MG63 (cell line): ENCODE measurements at regions not wholly inside any gene's neighbourhood (a gene's known extent, or its start where the extent isn't known, plus 50 kb on each side); places are given as distances from the start of the nearest gene placed in this dataset.

Experiments
- DNase-seq: peaks from one replicate; pipeline ENCODE4 v3.0.0-alpha.2; 2020
- H3K27me3 ChIP-seq: fragments of 250-450 bp; sonication (Bioruptor Pico); 2 replicates; pipeline ENCODE4 v1.5.1; 2020; ENCODE audit warnings: mild to moderate bottlenecking, moderate library complexity
- H3K36me3 ChIP-seq: fragments of 250-450 bp; sonication (Bioruptor Pico); 2 replicates; pipeline ENCODE4 v1.5.1; 2020; ENCODE audit warnings: mild to moderate bottlenecking, moderate library complexity
- H3K4me3 ChIP-seq: fragments of 250-450 bp; sonication (Bioruptor Pico); 2 replicates; pipeline ENCODE4 v1.5.1; 2020; ENCODE audit warnings: mild to moderate bottlenecking, moderate library complexity
- H3K9me3 ChIP-seq: fragments of 250-450 bp; sonication (Bioruptor Pico); 2 replicates; pipeline ENCODE4 v1.5.1; 2020; ENCODE audit warnings: mild to moderate bottlenecking, moderate library complexity

DNA sequence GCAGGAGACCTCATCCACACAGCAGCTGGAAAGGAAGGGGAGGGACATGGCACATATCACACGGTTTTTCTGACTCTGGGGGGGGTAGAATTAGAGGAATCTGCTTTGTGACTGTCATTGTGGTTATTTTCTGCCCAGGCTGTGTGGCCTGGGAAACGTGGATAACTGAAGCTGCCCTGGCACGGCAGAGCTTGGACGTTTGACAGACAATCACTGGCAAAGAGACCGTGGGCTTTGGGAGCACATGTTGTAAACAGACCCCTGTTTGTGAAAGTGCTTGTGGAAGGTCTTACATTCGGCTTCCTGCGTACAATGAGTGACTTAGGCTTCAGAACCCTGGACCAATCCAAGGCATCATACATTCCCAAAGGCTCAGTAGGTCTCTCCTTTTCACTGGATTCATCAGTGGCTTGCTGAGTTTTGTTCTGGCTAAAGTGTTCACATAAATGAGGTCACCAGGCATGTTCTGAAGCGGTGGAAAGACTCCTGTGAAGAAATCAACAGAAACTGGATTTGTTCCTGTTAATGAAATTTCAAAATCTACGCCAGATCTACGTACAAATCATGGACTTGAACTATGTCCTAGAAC lies 188.2 kb downstream of the TEX36 start:
- Histone ChIP-seq H3K4me3 (no peak overlapping the region), H3K27me3 (peaks cover 10% of the 10 kb centered on the region; the same call in 1 of the 2 replicates), H3K36me3 (no peaks in the 10 kb centered on the region), H3K9me3 (no peaks in the 10 kb centered on the region)
- no peak for DNase-seq

DNA sequence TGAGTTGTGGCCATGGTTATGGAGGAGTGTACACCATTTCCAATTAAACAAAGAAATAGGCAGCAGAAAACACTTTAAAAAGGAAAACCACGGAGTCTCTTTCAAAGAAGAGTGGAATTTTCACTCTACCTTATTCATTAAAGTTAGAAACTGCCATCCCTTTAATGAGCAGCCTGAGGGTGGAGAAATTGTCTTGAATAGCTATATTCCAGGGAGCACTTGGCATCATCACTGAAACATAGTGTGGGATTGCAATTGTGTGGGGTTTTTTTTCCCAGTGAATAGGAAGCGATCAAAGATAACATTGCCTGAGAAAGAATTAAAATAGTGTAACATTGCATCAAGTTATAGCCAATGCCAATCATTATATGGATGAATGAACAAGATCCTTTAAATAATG lies 191.6 kb downstream of the TEX36 start:
- Histone ChIP-seq H3K36me3 (no peaks in the 10 kb centered on the region), H3K4me3 (no peak overlapping the region), H3K9me3 (no peaks in the 10 kb centered on the region), H3K27me3 (peaks cover 18% of the 10 kb centered on the region)
- DNase-seq: no peak

GRCh38 chr10:125489731-125490130 lies 193.2 kb downstream of the TEX36 start:
- DNase-seq: no peak
- no peak overlapping the region for H3K4me3 ChIP-seq
- H3K27me3 ChIP-seq: peaks cover 16% of the 10 kb centered on the region
- H3K36me3 ChIP-seq: no peaks in the 10 kb centered on the region
- no peaks in the 10 kb centered on the region for H3K9me3 ChIP-seq

- H3K27me3 ChIP-seq: peaks cover 21% of the 10 kb centered on the region
- H3K36me3 ChIP-seq: no peaks in the 10 kb centered on the region
- H3K9me3 ChIP-seq: no peaks in the 10 kb centered on the region
- DNase-seq: no peak
- no peak overlapping the region for H3K4me3 ChIP-seq
Measured at GRCh38 chr10:125485665-125486064, 197.3 kb downstream of the TEX36 start.

GRCh38 chr10:125484035-125484732 lies 198.8 kb downstream of the TEX36 start:
- H3K9me3 ChIP-seq: no peaks in the 10 kb centered on the region
- peaks cover 16% of the 10 kb centered on the region for H3K27me3 ChIP-seq
- no peak for DNase-seq
- no peaks in the 10 kb centered on the region for H3K36me3 ChIP-seq
- no peak overlapping the region for H3K4me3 ChIP-seq

GRCh38 chr10:125482637-125483036 lies 200.3 kb downstream of the TEX36 start:
- no peaks in the 10 kb centered on the region for H3K9me3 ChIP-seq
- no peak for DNase-seq
- H3K36me3 ChIP-seq: no peaks in the 10 kb centered on the region
- H3K27me3 ChIP-seq: peaks cover 12% of the 10 kb centered on the region
- H3K4me3 ChIP-seq: no peak overlapping the region

DNA sequence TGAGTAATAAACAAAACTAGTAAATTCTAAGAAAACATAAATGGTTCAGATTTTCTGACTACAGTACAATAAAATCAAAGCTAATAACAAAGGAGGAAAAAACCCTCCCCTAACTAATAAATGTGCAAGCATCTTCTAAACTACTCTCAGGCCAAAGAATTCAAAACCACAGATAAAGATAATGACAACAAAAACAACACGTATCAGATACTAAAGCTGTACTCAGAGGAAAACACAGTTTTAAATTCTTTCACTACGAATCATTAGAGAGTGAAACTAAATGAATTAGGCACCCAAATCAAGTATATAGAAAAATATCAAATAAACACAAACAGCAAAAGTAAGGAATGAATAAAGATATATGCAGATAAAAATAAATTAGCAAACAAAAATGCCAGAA lies 200.9 kb downstream of the TEX36 start:
- no peak for DNase-seq
- Histone ChIP-seq H3K4me3 (no peak overlapping the region), H3K9me3 (no peaks in the 10 kb centered on the region), H3K27me3 (peaks cover 12% of the 10 kb centered on the region), H3K36me3 (no peaks in the 10 kb centered on the region)

- Histone ChIP-seq H3K27me3 (peaks cover 4% of the 10 kb centered on the region), H3K9me3 (no peaks in the 10 kb centered on the region), H3K36me3 (no peaks in the 10 kb centered on the region), H3K4me3 (no peak overlapping the region)
- no peak for DNase-seq
Measured at GRCh38 chr10:125479059-125479458, 203.9 kb downstream of the TEX36 start.

DNA sequence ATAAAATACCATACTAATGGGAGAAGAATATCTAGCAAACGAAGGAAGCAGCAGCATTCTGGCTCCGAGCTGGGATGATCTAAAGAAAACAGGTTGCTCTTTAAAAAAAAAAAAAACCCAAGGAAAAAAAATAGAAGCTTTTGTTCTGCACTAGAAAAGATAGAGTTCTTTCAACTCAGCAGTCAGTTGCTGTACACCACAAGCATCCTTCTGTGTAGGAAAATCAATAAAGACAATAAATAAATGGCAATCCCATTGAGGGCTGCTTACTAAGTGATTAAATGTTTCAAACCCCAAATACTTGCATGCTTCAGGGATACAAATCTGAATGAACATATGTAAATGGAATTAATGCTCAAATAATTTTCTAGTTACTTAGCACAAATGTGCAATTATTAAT lies 207.1 kb downstream of the TEX36 start:
- Histone ChIP-seq H3K36me3 (no peaks in the 10 kb centered on the region), H3K4me3 (no peak overlapping the region), H3K9me3 (no peaks in the 10 kb centered on the region), H3K27me3 (peaks cover 2% of the 10 kb centered on the region; the same call in 1 of the 2 replicates)
- no peak for DNase-seq

DNA sequence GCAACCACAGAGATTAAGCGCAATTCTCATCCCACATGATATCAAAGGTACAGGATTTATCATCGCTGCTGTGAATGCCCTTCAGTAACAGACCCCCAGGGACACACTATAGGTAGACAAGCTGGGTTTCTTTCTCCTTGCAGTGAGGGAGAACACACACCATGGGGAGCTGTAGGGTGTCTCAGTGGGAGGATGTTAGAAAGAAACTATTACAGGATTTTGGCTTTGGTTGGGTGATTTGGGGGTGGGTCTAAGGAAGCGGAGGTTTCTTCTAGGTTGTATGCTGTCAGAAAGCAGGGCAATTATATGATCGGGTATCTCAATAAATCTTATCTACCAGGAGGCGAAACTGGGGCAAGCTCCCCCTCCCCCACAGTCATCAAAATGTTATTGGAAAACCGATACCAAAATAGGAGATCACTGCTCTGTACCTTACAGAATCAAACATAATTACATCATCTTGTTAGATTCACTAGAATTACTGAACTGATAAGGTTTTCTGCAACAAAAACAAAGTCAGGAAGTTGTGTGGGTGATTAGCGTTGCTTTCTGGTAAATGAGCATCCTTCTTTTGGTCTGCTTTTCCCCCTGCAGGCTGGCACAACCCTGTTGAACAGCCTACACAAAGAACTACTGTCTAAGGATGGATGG lies 209.7 kb downstream of the TEX36 start:
- no peak for DNase-seq
- Histone ChIP-seq H3K36me3 (no peaks in the 10 kb centered on the region), H3K27me3 (peaks cover 8% of the 10 kb centered on the region), H3K9me3 (no peaks in the 10 kb centered on the region), H3K4me3 (no peak overlapping the region)

DNA sequence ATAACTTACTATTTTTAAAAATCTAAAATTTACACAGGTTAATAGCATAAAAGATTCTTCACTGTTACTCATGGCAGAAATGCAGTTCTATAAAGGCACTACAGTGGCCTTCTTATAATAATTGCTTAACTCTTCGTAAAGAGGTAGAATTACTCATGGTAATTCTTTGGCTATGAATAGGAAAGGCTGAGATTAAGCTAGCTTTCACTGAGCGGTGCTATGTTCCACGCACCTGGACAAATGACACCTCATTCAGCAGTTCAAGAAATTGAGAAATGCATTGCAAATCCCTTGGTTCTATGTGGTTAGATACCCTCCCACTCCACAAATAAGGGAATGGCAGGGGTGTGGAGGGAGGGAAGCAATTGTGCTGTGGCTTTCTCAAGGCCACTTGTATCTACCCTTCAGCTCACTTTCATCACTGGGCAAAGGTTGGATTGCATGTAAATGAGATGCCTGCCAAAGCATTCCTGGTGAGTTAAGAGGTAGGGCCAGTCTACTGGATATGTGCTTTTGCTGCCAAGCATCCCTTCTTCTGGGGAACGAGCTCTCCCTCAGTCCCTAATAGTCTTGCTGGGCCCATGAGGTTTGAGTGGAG lies 210.9 kb downstream of the TEX36 start:
- H3K9me3 ChIP-seq: no peaks in the 10 kb centered on the region
- no peak for DNase-seq
- no peak overlapping the region for H3K4me3 ChIP-seq
- peaks cover 12% of the 10 kb centered on the region for H3K27me3 ChIP-seq
- no peaks in the 10 kb centered on the region for H3K36me3 ChIP-seq

- no peak for DNase-seq
- H3K4me3 ChIP-seq: no peak overlapping the region
- no peaks in the 10 kb centered on the region for H3K36me3 ChIP-seq
Measured at GRCh38 chr10:125468278-125468677, 214.7 kb downstream of the TEX36 start.

DNA sequence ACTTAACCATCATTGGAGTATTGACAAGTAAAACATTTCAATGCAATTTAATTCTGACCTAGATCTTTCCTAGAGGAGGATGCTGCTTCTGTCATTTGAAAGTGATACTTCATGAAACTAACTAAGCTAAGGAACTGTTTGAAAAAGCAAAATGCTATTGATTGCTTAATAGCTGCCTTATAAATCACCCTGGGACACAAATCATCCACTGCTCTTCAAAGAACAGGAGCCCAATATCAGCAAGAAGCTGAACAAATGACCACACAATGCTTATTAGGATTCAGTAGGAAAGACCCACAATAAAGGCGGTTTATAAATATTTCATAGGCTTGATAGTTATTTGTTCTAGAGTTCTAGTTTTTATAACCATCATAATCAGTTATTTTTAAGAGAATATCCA lies 216.3 kb downstream of the TEX36 start:
- Histone ChIP-seq H3K36me3 (no peaks in the 10 kb centered on the region), H3K4me3 (no peak overlapping the region), H3K27me3 (peaks cover 17% of the 10 kb centered on the region), H3K9me3 (no peaks in the 10 kb centered on the region)
- no peak for DNase-seq

More at GRCh38 chr10:125468278-125468677, 214.7 kb downstream of the TEX36 start:
- no peaks in the 10 kb centered on the region for H3K9me3 ChIP-seq
- H3K27me3 ChIP-seq: peaks cover 20% of the 10 kb centered on the region

- Histone ChIP-seq H3K27me3 (peaks cover 10% of the 10 kb centered on the region), H3K9me3 (no peaks in the 10 kb centered on the region), H3K36me3 (no peaks in the 10 kb centered on the region), H3K4me3 (no peak overlapping the region)
- no peak for DNase-seq
Measured at GRCh38 chr10:125462845-125463244, 220.1 kb downstream of the TEX36 start.

DNA sequence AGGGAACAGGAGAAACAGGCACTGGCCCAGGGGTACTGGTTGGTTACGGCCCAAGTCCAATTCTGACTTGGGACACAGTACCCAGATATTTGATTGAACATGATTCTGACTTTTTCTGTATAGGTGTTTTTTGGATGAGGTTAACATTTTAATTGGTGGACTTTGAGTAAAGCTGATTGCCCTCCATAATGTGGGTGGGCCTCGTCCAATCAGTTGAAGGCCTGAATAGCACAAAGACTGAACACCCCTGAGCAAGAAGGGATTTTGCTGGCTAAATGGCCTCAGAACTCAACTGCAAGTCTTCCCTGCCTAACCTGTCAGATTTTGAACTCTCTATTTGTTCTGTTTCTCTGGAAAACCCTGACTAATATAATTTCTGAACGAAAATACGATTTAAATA lies 222.6 kb downstream of the TEX36 start:
- H3K4me3 ChIP-seq: no peak overlapping the region
- no peaks in the 10 kb centered on the region for H3K36me3 ChIP-seq
- H3K9me3 ChIP-seq: no peaks in the 10 kb centered on the region
- peaks cover 4% of the 10 kb centered on the region for H3K27me3 ChIP-seq
- no peak for DNase-seq

DNA sequence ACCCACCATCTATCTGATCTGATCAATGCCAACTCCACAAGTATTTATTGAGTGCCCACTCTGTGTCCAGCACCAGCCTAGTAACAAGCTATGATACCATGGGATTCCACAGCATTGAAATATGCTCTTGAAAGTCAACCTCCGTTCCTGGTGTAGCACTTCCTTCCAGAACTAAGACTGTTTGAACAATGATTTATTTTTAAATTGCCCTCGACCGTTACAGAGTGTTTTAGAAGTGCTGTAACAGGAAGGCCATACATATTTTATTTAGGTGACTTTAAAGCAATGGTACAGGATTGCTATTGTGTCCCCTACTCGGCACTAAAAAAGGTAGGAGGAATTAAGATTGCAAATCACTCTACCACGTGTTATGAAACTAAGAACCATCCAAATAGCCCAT lies 225.6 kb downstream of the TEX36 start:
- Histone ChIP-seq H3K27me3 (no peaks in the 10 kb centered on the region), H3K9me3 (no peaks in the 10 kb centered on the region), H3K36me3 (no peaks in the 10 kb centered on the region), H3K4me3 (no peak overlapping the region)
- DNase-seq: no peak

GRCh38 chr10:125455855-125456254 lies 227.1 kb downstream of the TEX36 start:
- no peaks in the 10 kb centered on the region for H3K36me3 ChIP-seq
- H3K4me3 ChIP-seq: no peak overlapping the region
- H3K27me3 ChIP-seq: no peaks in the 10 kb centered on the region
- no peak for DNase-seq
- H3K9me3 ChIP-seq: no peaks in the 10 kb centered on the region
